GM13977 (cell line): ENCODE measurements at regions not wholly inside any gene's neighbourhood (a gene's known extent, or its start where the extent isn't known, plus 50 kb on each side); places are given as distances from the start of the nearest gene placed in this dataset.

Experiments
- DNase-seq: peaks from one replicate; pipeline ENCODE4 v3.0.0; 2012; ENCODE audit warnings: low spot score
- in situ Hi-C: fragments of 300-500 bp; cut with MboI; formaldehyde crosslinking; loops from one replicate; pipeline ENCODE4 v1.12.0; 2022; ENCODE audit warnings: low sequenced_read_pairs, low pct_unique_long_range_greater_than_20kb, mixed read lengths, inconsistent platforms; ENCODE audit not compliant: unreplicated experiment
- TF ChIP-seq, protein P1 (sequence below): IDR thresholded peaks from 2 replicates; pipeline ENCODE4 v1.5.1; 2012; ENCODE audit warnings: mild to moderate bottlenecking, control low read depth; ENCODE audit not compliant: insufficient read depth; ENCODE audit errors: extremely low read depth, missing control alignments

DNA sequence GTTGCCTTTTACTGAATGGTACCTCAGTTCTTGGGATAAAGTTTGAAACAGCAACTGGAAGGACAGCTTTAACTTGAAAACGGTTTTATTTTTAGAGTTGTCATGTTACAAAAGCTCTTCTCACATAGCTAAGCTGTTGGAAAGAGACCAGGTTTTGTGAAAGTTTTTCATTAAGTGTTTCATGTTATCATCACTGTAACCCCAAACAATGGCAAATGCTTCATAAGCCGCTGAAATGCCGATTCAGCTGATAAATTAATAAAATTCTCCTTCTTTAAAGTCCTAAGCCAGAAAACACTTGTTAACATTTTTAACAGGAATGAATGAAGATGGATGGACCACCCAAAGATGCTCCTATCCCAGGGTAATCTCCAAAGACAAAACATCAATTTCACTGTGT, 76.1 kb upstream of the IRF2 start:
- TF ChIP-seq, protein P1, sequence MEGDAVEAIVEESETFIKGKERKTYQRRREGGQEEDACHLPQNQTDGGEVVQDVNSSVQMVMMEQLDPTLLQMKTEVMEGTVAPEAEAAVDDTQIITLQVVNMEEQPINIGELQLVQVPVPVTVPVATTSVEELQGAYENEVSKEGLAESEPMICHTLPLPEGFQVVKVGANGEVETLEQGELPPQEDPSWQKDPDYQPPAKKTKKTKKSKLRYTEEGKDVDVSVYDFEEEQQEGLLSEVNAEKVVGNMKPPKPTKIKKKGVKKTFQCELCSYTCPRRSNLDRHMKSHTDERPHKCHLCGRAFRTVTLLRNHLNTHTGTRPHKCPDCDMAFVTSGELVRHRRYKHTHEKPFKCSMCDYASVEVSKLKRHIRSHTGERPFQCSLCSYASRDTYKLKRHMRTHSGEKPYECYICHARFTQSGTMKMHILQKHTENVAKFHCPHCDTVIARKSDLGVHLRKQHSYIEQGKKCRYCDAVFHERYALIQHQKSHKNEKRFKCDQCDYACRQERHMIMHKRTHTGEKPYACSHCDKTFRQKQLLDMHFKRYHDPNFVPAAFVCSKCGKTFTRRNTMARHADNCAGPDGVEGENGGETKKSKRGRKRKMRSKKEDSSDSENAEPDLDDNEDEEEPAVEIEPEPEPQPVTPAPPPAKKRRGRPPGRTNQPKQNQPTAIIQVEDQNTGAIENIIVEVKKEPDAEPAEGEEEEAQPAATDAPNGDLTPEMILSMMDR: no peak
- DNase-seq: no peak
- in situ Hi-C loops: no loop called here

DNA sequence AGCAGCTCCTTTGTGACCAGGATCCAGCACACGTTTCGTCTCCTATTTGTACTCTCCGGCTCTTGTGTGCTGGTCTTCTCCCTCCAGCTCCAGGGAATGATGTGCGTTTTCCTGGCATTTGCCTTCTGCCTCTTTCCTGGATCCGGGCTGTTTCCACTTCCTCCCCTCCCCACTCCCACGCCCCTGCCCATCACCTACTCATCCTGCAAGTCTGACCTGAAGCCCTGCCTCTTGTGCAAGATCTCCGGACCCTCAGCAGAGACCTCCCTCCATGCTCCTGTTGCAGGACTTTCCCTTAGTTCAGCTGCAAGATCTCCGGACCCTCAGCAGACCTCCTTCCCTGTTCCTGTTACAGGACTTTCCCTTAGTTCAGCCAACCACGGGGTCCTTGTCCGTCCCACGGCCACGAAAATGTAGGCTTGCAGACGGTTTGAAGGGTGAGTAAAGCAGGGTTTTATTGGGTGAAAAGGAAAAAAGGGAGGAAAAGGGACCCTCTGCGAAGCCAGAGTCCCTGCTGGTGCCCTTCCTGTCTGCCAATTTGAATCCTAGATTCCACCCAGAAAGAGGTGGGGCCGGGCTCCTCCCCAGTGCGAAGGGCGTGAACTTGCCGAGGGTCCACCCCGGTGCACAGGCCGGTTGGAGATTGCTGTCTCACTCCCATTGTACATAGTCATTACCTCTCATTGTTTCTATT, 74.4 kb upstream of the IRF2 start:
- TF ChIP-seq, protein P1: no peak
- DNase-seq: no peak
- in situ Hi-C loops: no loop called here

DNA sequence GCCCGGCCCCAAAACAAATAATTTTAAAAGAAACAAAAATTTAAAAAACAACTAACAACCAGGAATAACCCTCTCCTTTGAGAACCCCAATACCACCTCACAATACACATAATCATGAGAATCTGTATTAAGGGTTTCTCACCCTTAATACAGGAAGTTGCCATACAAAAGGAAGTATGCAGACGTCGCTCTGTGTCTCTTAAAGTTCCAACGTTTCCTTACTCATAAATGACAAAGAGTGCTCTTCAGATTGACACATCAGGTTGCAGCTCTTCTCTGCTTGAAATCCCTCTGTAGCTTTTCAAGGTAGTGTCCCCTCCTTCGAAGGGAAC, 73.9 kb upstream of the IRF2 start:
- DNase-seq: no peak
- TF ChIP-seq, protein P1: no peak
- in situ Hi-C loops: no loop called here

DNA sequence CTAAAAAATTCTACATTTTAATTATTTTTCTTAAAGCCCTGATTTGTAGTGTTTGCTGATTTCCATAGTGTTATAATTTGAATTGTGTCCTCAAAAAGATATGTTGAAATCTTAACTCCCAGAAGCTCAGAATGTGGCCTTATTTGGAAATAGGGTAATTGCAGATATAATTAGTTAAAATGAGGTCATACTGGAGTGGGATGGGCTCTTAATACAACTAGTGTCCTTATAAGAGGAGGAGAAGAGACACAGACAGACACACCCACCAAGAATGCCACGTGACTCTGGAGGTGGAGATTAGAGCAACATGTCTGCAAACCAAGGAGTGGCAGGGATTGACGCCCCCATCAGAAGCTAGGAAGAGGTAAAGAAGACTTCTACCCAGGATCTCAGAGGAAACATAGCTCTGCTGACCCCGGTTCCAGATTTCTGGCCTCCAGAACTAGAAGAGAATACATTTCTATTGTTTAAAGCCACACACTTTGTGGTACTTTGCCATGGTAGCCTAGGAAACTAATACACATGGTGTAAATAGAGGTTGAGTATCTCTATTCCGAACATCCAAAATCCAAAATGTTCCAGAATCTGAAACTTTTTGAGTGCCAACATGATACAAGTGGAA, 70.5 kb upstream of the IRF2 start:
- DNase-seq: no peak
- TF ChIP-seq, protein P1: no peak
- in situ Hi-C loops: no loop called here

DNA sequence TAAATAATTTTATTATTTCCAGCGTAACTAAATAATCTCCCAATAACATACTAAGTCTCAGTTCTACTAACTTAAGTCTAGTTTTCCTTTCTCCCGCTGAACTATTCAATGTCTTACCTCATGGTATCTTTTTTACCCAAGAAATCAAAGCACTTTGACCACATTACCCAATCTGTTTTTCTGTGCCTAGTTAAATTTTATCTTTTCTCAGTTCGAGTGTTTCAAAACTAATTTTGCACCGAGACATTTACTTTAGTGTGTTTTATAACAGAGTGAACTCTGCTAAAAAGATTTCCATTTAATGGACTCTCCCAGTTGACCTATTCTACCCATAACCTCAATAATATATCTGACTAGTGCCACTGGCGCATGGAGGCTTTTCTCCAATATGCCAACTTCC, 67.6 kb upstream of the IRF2 start:
- in situ Hi-C loops: no loop called here
- DNase-seq: no peak
- TF ChIP-seq, protein P1: no peak

DNA sequence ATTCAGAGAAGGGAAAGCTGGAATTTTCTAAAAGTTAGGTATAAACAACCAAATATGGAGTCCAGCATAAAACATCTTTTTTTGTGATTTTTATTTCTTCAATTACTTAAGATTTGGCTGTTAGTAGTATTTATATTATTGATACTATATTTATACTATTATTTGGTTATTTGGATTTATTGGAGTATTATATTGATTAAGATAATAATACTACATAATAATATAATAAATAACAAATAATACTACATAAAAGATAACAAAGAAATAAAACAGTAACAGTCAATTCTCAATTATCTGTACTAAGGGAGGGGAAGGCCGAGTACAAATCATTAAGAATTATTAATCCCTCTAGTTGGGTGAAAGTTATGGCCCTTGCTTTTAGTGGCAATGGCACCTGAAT, 66.0 kb upstream of the IRF2 start:
- in situ Hi-C loops: no loop called here
- no peak for DNase-seq
- TF ChIP-seq, protein P1: no peak
